Fibroblast of skin of right quadriceps (primary cell): ENCODE measurements at regions not wholly inside any gene's neighbourhood (a gene's known extent, or its start where the extent isn't known, plus 50 kb on each side); places are given as distances from the start of the nearest gene placed in this dataset.
A peak's percentile ranks its signal among the peaks of the same experiment; 100 is the strongest.

Source experiments
- DNase-seq: peaks from one replicate; pipeline ENCODE4 v3.0.0-alpha.2; 2013

- no peak for DNase-seq
Observed at GRCh38 chr1:224850446-224850845, 79.0 kb upstream of the DNAH14 start.

GRCh38 chr1:224851210-224851847 lies 78.1 kb upstream of the DNAH14 start:
- peak; percentile 39 for DNase-seq

DNA sequence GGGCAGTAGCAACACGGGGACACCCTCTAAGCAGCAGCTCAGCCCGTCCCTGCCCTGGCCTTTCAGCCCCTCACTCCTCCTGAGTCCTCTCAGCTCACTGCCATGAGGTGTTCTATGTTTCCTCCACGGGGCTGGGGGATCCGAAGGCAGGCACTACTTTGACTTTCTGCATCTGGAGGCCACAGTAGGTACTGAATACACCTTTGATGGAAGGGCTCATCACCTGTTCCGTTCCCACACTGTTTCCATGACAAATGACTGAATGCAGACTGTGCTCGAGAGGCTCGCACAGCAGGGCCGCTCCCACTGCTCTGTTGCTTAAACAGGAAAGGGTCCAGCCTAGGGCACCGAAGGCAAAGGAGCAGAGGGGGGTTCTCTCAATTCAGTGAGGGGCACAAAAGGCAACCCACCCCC lies 77.6 kb upstream of the DNAH14 start:
- no peak for DNase-seq

DNA sequence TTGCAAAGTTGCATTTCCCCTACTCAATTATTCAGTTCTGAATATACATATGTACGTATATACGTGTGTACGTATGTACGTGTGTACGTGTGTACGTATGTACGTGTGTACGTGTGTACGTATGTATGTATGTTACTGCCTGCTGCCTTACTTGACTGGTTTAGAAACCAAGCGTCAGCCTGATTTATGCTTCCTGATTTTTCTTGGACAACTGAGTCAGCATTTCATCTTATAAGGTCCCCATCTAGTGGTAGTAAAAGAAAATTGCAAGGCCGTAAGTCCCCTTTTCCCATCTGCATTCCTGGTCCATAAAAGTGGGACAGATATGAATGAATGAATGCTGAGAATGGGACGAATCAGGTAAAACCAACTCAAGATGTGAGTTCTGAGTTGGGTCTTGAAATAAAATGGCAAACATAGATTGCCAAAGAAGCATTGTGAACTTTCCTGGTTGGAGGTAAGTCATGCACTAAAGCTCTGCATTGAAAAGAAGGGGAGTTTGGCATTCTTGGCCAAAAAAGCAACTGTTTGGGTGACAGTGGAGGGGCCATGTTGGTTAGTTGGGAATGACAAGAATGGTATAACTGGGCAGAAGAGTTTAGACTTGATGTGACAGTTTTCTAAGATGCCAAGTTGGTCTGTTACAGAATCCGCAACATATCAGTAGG lies 76.4 kb upstream of the DNAH14 start:
- peak; percentile 66 for DNase-seq

GRCh38 chr1:224856973-224857372 lies 72.5 kb upstream of the DNAH14 start:
- no peak for DNase-seq

DNA sequence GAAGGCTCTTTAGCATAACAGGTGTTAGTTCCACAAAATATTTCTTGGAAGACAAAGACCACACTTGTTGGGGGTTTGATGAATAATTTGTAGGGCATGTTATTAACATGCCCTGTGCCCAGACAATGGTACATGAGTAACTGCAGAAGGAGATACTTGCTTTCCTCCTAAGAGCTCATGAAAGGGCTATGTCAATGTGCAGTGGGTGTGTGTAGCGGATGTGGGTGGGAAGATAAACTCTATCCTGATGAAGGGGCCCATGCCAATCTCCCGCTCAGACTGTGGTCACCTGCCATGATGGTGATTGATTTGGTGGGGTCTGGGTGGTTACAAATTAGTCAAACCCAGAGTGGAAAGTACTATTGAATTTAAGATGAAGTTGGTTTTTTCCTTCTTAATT lies 69.8 kb upstream of the DNAH14 start:
- DNase-seq: no peak

- no peak for DNase-seq
Observed at GRCh38 chr1:224860488-224861338, 68.8 kb upstream of the DNAH14 start.

GRCh38 chr1:224861339-224861716 lies 68.1 kb upstream of the DNAH14 start:
- DNase-seq: no peak

DNA sequence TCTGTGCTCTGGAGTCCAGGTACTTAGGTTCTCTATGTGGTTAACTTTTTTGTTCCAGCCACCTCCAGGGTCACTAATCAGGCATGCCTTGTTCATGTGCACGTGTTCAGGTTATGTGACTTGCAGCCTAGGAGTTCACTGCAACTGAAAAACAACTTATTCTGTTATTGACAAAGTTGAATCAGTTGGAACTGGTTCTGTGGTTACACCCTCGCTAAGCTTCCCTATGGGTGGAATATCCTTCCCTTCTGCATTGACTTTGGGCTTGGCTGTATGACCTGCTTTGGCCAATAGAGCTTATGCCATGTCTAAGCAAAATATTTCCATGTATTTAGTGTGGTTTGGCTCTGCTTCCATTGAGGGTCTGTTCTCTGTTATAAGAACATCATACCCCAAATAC lies 66.0 kb upstream of the DNAH14 start:
- no peak for DNase-seq

- DNase-seq: no peak
Observed at GRCh38 chr1:224864006-224864405, 65.5 kb upstream of the DNAH14 start.

DNA sequence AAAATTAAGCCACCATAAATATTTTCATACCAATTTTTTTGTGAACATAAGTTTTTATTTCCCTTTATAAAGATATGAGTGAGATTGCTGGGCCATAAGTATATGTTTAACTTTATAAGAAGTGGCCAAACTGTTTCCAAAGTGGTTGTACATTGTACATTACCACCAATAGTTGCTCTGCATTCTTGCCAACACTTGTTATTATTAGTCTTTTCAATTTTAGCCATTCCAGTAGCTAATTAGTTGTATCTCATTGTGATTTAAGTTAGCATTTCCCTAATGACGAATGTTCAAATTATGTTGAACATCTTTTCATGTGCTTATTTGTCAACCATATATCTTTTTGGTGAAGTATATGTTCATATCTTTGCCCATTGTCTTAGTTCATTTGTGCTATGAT lies 64.0 kb upstream of the DNAH14 start:
- DNase-seq: no peak

DNA sequence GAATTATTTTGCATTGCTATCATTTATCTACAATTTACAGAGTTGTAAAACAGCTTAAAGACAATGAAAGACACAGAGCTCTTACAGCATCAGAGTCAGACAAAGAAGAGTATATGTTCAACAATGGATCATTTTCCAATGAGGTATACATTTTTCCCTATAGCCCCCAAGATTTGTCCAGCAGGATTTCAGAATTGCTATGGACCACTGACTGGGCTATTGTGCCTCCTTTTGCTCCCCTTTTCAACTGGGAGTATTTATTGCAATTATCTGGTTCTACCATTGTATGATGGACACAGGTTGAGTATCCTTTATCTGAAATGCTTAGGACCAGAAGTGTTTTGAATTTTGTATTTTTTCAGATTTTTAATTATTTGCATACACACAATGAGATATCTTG lies 62.5 kb upstream of the DNAH14 start:
- DNase-seq: no peak

DNA sequence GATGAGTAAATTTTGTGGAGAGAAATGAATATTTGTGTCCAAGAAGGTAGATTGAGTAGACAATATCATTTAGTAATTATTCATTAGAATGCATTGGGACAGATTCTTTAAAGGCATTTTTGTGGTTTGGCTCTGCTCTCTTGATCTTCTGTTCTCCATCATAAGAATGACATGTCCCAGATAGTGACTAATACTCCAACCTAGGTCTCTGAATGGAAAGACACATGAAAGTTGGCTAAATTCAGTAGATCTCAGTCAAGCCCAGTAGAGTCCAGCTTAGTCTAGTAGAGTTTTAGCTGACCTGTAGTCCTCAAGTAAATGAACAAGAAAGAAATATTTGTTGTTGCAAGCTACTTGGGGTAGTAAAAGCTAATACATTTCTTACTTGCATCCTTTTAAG lies 61.8 kb upstream of the DNAH14 start:
- DNase-seq: peak; percentile 14

DNA sequence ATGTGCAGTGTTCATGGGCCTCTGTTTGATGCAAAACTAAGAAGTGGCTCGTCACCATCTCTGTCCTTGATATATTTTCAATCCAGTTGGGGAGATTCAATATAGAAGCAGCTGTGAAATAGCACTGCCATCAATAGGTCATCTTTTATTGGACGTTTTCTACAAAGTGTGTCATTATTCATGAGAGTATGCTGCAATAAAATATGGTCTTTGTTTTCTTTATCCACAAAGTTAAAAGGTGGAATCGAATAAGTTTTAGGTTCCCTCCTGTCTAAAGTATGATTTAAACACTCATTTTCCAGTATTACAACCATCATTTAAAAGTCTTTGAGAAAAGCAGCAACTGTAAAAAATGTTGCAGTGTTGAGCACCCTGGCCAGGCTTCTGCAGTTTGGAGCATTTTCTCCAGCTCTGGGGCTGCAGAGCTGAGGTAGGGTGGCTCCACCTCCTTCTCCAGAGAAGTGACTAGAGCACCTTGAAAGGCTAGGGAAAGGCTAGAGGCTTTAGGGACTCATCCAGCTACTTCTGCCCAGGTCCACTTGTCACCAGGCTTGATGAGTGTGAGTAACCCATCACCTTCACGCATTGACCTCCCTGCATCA lies 56.5 kb upstream of the DNAH14 start:
- DNase-seq: no peak

DNA sequence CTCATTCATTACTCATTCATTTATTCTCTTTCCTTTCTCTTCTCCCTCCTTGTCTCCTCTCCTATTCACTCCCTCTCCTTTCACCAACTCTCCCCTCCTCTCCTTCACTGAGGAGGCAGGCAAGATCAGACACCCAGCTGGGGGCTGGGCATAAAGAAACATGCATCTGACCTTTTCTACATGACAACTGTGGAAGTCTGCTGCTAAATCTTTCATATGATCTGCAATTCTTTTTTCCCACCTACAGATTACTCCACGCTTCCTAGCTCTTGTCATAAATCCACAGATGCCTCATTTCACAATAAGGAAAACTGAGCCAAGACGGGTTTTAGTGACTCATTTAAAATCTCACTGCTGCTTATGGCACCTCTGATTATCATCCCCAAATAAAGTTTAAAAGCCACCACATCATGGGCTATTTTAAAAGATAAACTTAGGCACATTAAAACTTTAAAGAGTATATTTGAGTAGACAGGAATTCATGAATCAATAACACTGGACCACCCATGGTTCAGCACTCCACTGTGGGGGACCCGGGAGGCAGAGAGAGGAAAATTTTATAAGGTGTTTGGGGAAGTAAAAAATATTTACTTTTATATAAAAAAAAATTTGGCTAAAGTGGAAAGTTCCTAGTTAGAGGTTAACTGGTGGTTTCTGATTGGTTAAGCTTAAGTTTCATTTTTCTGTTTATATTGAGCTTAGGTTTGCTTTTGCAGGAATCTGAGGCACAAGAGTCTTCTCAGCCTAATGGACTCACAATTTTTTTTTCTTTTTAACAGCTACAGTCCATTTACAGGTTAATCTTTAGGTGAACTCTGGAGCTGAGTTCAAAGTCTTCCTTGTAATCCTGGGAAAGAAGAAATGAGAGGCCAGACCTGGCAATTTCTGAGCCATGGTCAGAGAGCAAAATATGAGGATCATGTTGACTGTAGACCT lies 55.8 kb upstream of the DNAH14 start:
- peak; percentile 59 for DNase-seq

- no peak for DNase-seq
Observed at GRCh38 chr1:224874775-224875174, 54.7 kb upstream of the DNAH14 start.

GRCh38 chr1:224879162-224879803 lies 50.2 kb upstream of the DNAH14 start:
- peak; percentile 57 for DNase-seq
